ENCODE measurements at regions not wholly inside any gene's neighbourhood (a gene's known extent, or its start where the extent isn't known, plus 50 kb on each side); places are given as distances from the start of the nearest gene placed in this dataset.

- no peak overlapping the region for H3K27ac ChIP-seq
- TF ChIP-seq CTCF (conservative IDR thresholded peaks at IDR 0.05; ENCODE audit: low read depth): no peak
- ChIA-PET CTCF (no interaction called here), POLR2A (ENCODE audit: low non-redundant PET) (no interaction called here)
- DNase-seq (ENCODE audit: low spot score): no peak
Measured at GRCh38 chr22:27149921-27150543, 492.6 kb downstream of the MIAT start.

DNA sequence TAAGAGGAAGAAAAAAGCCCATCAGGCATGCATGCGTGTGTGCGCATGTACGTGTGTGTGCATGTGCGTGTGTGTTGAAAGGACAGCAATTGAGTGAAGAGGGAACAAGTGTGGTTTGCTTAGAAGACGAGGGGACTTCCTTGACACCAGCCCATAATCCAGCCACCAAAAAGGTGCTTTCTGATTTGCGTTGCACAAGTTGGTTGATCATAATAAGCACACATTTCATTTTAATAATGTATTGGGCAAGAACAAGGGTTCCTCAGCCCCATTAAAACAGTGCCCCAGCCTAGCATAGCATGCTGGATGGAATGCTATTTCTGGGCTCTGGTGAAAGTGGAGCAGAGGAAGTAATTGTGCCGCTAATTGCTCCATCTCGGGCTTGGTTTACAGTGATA lies 493.2 kb downstream of the MIAT start:
- DNase-seq (ENCODE audit: low spot score): no peak
- CTCF ChIA-PET: no interaction called here
- POLR2A ChIA-PET (ENCODE audit: low non-redundant PET): no interaction called here
- TF ChIP-seq CTCF (conservative IDR thresholded peaks at IDR 0.05; ENCODE audit: low read depth): no peak
- H3K27ac ChIP-seq: no peak overlapping the region

- DNase-seq (ENCODE audit: low spot score): no peak
- CTCF ChIA-PET: no interaction called here
- no peak for TF ChIP-seq CTCF (conservative IDR thresholded peaks at IDR 0.05; ENCODE audit: low read depth)
- H3K27ac ChIP-seq: no peak overlapping the region
- POLR2A ChIA-PET (ENCODE audit: low non-redundant PET): no interaction called here
Measured at GRCh38 chr22:27151407-27151806, 494.0 kb downstream of the MIAT start.

DNA sequence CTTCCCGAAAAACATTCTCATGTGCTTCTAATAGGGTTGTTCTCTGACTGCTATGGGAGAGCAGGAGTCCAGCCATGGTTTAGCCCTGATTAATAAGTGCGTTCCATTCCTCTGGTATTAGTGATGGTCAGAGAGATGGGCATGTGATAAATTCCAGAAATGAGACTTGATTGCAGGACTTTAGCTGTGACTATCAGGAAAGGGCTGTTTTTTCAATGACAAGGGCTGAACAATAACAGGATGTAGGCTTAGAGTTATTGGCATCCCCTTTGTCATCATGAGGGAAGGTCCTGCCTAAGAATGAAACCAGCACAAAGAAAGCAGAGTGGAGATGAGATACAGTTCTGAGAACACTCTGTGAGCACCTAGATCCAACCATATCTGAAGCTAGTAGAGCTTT lies 494.6 kb downstream of the MIAT start:
- DNase-seq (ENCODE audit: low spot score): no peak
- ChIA-PET CTCF (no interaction called here), POLR2A (ENCODE audit: low non-redundant PET) (no interaction called here)
- H3K27ac ChIP-seq: no peak overlapping the region
- TF ChIP-seq CTCF (conservative IDR thresholded peaks at IDR 0.05; ENCODE audit: low read depth): no peak

DNA sequence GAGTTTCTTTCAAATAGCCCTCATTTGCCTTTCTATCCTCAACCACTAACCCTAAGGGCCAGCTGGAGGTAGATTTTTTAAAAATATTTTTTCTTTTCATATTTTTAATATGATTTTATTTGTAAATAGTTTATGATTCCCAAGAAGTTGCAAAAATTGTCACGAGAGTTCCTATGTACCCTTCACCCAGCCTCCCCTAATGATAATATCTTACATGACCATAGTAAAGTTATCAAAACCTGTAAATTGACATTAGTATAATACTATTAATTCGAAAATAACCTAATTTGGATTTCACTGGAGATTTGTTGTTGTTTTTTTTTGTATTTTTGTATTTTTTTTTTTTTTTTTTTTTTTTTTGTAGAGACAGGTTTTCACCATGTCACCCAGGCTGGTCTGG lies 495.5 kb downstream of the MIAT start:
- TF ChIP-seq CTCF (conservative IDR thresholded peaks at IDR 0.05; ENCODE audit: low read depth): no peak
- DNase-seq (ENCODE audit: low spot score): no peak
- H3K27ac ChIP-seq: no peak overlapping the region
- POLR2A ChIA-PET (ENCODE audit: low non-redundant PET): no interaction called here
- CTCF ChIA-PET: no interaction called here

- H3K27ac ChIP-seq: no peak overlapping the region
- no peak for DNase-seq (ENCODE audit: low spot score)
- TF ChIP-seq CTCF (conservative IDR thresholded peaks at IDR 0.05; ENCODE audit: low read depth): no peak
- POLR2A ChIA-PET (ENCODE audit: low non-redundant PET): no interaction called here
- CTCF ChIA-PET: no interaction called here
Measured at GRCh38 chr22:27153386-27153785, 496.0 kb downstream of the MIAT start.

- ChIA-PET POLR2A (ENCODE audit: low non-redundant PET) (no interaction called here), CTCF (no interaction called here)
- TF ChIP-seq CTCF (conservative IDR thresholded peaks at IDR 0.05; ENCODE audit: low read depth): no peak
- no peak overlapping the region for H3K27ac ChIP-seq
- no peak for DNase-seq (ENCODE audit: low spot score)
Measured at GRCh38 chr22:27154717-27155116, 497.3 kb downstream of the MIAT start.
